ENCODE measurements at regions not wholly inside any gene's neighbourhood (a gene's known extent, or its start where the extent isn't known, plus 50 kb on each side); places are given as distances from the start of the nearest gene placed in this dataset.

GRCh38 chr14:28102001-28102400, 664.6 kb upstream of the FOXG1 start:
- TF ChIP-seq, protein P1, sequence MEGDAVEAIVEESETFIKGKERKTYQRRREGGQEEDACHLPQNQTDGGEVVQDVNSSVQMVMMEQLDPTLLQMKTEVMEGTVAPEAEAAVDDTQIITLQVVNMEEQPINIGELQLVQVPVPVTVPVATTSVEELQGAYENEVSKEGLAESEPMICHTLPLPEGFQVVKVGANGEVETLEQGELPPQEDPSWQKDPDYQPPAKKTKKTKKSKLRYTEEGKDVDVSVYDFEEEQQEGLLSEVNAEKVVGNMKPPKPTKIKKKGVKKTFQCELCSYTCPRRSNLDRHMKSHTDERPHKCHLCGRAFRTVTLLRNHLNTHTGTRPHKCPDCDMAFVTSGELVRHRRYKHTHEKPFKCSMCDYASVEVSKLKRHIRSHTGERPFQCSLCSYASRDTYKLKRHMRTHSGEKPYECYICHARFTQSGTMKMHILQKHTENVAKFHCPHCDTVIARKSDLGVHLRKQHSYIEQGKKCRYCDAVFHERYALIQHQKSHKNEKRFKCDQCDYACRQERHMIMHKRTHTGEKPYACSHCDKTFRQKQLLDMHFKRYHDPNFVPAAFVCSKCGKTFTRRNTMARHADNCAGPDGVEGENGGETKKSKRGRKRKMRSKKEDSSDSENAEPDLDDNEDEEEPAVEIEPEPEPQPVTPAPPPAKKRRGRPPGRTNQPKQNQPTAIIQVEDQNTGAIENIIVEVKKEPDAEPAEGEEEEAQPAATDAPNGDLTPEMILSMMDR (IDR thresholded peaks at IDR 0.05), result no peak
- no peak for DNase-seq
- Histone ChIP-seq H3K4me1 (no peaks in the 10 kb centered on the region), H3K27me3 (ENCODE audit: low read depth) (no peaks in the 10 kb centered on the region), H3K36me3 (no peaks in the 10 kb centered on the region), H3K4me3 (no peak overlapping the region), H3K9me3 (no peaks in the 10 kb centered on the region), H3K27ac (no peak overlapping the region)
- no peak for ATAC-seq
- intact Hi-C loops (cut with DNase I), result no loop called here

- DNase-seq (no peak), ATAC-seq (no peak)
- Histone ChIP-seq H3K4me3 (no peak overlapping the region), H3K9me3 (no peaks in the 10 kb centered on the region), H3K4me1 (no peaks in the 10 kb centered on the region), H3K36me3 (no peaks in the 10 kb centered on the region), H3K27ac (no peak overlapping the region), H3K27me3 (ENCODE audit: low read depth) (no peaks in the 10 kb centered on the region)
- TF ChIP-seq, protein P1 (IDR thresholded peaks at IDR 0.05), result no peak
- intact Hi-C loops (cut with DNase I), result no loop called here
These were observed 663.8 kb upstream of the FOXG1 start for GRCh38 chr14:28102814-28103213.

GRCh38 chr14:28113311-28113710, 653.3 kb upstream of the FOXG1 start:
- intact Hi-C loops (cut with DNase I), result no loop called here
- TF ChIP-seq, protein P1 (IDR thresholded peaks at IDR 0.05), result no peak

GRCh38 chr14:28116716-28117115, 649.9 kb upstream of the FOXG1 start:
- Histone ChIP-seq H3K27me3 (ENCODE audit: low read depth) (no peaks in the 10 kb centered on the region), H3K4me1 (no peaks in the 10 kb centered on the region), H3K4me3 (no peak overlapping the region), H3K27ac (no peak overlapping the region), H3K36me3 (no peaks in the 10 kb centered on the region), H3K9me3 (no peaks in the 10 kb centered on the region)
- DNase-seq (no peak), ATAC-seq (no peak)
- intact Hi-C loops (cut with DNase I), result no loop called here
- TF ChIP-seq, protein P1 (IDR thresholded peaks at IDR 0.05), result no peak

More at GRCh38 chr14:28113311-28113710, 653.3 kb upstream of the FOXG1 start:
- H3K27ac ChIP-seq, result no peak overlapping the region
- H3K27me3 ChIP-seq (ENCODE audit: low read depth), result no peaks in the 10 kb centered on the region
- DNase-seq (no peak), ATAC-seq (no peak)
- no peak overlapping the region for H3K4me3 ChIP-seq
- H3K36me3 ChIP-seq, result no peaks in the 10 kb centered on the region
- no peaks in the 10 kb centered on the region for H3K9me3 ChIP-seq
- no peaks in the 10 kb centered on the region for H3K4me1 ChIP-seq

DNA sequence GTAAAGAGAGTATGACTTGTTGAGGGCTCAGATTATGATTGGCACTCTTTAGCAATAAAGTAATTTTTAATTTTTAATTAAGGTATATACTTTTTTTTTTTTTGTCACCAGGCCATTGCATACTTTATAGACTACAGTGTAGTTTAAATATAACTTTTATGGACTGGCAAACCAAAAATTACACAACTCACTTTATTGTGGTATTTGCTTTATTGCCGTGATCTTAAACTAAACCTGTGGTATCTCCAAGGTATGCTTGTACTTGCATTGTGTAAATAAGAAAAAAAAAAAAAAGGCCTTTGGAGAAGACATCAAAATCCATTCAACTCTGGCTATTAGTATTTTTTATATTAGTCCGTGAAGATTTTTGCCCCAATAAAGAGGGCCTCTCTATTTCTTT, 646.7 kb upstream of the FOXG1 start:
- no peaks in the 10 kb centered on the region for H3K9me3 ChIP-seq
- H3K4me3 ChIP-seq, result no peak overlapping the region
- DNase-seq (no peak), ATAC-seq (no peak)
- H3K27ac ChIP-seq, result no peak overlapping the region
- H3K4me1 ChIP-seq, result no peaks in the 10 kb centered on the region
- intact Hi-C loops (cut with DNase I), result no loop called here
- no peaks in the 10 kb centered on the region for H3K36me3 ChIP-seq
- no peaks in the 10 kb centered on the region for H3K27me3 ChIP-seq (ENCODE audit: low read depth)
- TF ChIP-seq, protein P1 (IDR thresholded peaks at IDR 0.05), result no peak

DNA sequence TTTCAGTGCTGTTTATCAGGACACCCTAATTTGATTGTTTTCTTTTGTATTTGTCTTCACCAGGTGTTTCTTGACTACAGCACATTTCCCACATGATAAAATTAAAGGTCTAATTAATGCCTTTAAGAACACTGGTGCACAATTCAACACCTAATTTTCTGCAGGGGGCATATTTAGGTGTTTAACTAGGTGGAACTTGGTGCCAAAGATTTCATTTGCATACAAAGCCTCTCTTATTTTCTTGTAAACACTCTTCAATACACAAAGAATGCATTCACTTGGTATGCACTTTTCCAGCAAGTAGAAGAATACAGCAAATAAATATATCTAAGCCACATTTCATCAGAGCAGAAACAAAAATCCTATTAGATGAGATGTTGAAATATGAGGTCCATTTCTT, 646.2 kb upstream of the FOXG1 start:
- DNase-seq, result no peak
- H3K4me1 ChIP-seq, result no peaks in the 10 kb centered on the region
- no peaks in the 10 kb centered on the region for H3K36me3 ChIP-seq
- no peak for ATAC-seq
- no peak overlapping the region for H3K27ac ChIP-seq
- no peak overlapping the region for H3K4me3 ChIP-seq
- H3K9me3 ChIP-seq, result no peaks in the 10 kb centered on the region
- TF ChIP-seq, protein P1 (IDR thresholded peaks at IDR 0.05), result no peak
- no peaks in the 10 kb centered on the region for H3K27me3 ChIP-seq (ENCODE audit: low read depth)
- intact Hi-C loops (cut with DNase I), result no loop called here
